Activated naive CD8-positive, alpha-beta T cell treated with anti-CD3 and anti-CD28 coated beads, Interleukin-2, amount 50 U/mL, for 24 hours (primary cell): ENCODE measurements at regions not wholly inside any gene's neighbourhood (a gene's known extent, or its start where the extent isn't known, plus 50 kb on each side); places are given as distances from the start of the nearest gene placed in this dataset.

Experiments
- ATAC-seq: fragments of 150-1000 bp; cut with Tn5 transposase; one replicate; pipeline ENCODE4 v1.10.0; 2021
- DNase-seq: peaks from one replicate; pipeline ENCODE4 v3.0.0; 2021
- H3K27ac Mint-ChIP-seq: one replicate; pipeline ENCODE4 v1.8.0; 2021; ENCODE audit warnings: mild to moderate bottlenecking, mixed read lengths
- H3K27me3 Mint-ChIP-seq: one replicate; pipeline ENCODE4 v1.8.0; 2021; ENCODE audit warnings: mixed read lengths
- H3K36me3 Mint-ChIP-seq: one replicate; pipeline ENCODE4 v1.8.0; 2021; ENCODE audit warnings: low read depth, mixed read lengths
- H3K4me1 Mint-ChIP-seq: one replicate; pipeline ENCODE4 v1.8.0; 2021; ENCODE audit warnings: mixed read lengths
- H3K4me3 Mint-ChIP-seq: one replicate; pipeline ENCODE4 v1.8.0; 2021; ENCODE audit warnings: mild to moderate bottlenecking, moderate library complexity, mixed read lengths
- H3K9me3 Mint-ChIP-seq: one replicate; pipeline ENCODE4 v1.8.0; 2021; ENCODE audit warnings: mixed read lengths

DNA sequence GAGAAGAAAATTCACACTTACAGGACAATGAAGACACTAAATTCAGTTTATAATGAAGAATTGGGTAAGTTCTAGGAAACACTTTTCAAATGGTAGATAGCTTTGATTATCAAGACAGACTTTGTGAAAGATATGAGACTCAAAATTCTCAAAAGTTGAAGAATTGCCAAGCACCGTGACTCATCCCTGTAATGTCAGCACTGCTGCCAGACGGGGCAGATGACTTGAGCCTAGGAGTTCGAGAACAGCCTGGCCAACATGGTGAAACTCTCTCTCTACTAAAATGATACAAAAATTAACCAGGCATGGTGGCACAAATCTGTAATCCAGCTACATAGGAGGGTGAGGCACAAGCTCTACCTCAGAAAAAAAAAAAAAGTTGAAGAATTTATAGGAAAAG lies 1820.1 kb upstream of the LRRTM1 start:
- H3K36me3 Mint-ChIP-seq, result no peaks in the 10 kb centered on the region
- no peak for DNase-seq
- H3K9me3 Mint-ChIP-seq, result peaks cover 28% of the 10 kb centered on the region
- no peak for ATAC-seq
- no peaks in the 10 kb centered on the region for H3K4me1 Mint-ChIP-seq
- no peaks in the 10 kb centered on the region for H3K27me3 Mint-ChIP-seq
- no peak overlapping the region for H3K27ac Mint-ChIP-seq
- no peak overlapping the region for H3K4me3 Mint-ChIP-seq

- Mint-ChIP-seq H3K9me3 (peaks cover 9% of the 10 kb centered on the region), H3K27me3 (no peaks in the 10 kb centered on the region), H3K27ac (no peak overlapping the region), H3K4me1 (no peaks in the 10 kb centered on the region), H3K36me3 (no peaks in the 10 kb centered on the region), H3K4me3 (no peak overlapping the region)
- no peak for ATAC-seq
- DNase-seq, result no peak
These were observed 1816.1 kb upstream of the LRRTM1 start for GRCh38 chr2:82120654-82121053.

- H3K4me3 Mint-ChIP-seq, result no peak overlapping the region
- no peak for ATAC-seq
- H3K4me1 Mint-ChIP-seq, result no peaks in the 10 kb centered on the region
These were observed 1815.6 kb upstream of the LRRTM1 start for GRCh38 chr2:82120115-82120514.

DNA sequence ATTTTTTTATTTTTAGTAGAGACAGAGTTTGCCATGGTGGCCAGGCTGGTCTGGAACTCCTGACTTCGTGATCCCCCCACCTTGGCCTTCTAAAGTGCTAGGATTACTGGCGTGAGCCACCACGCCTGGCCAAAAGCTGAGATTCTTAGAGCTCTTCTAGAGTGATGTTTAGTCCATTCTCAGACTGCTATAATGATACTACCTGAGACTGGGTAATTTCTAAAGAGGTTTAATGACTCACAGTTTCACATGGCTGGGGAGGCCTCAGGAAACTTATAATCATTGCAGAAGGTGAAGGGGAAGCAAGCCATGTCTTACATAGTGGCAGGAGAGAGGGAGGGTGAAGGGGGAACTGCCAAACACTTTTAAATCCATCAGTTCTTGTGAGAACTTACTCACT lies 1804.9 kb upstream of the LRRTM1 start:
- Mint-ChIP-seq H3K4me1 (no peaks in the 10 kb centered on the region), H3K27me3 (no peaks in the 10 kb centered on the region), H3K4me3 (no peak overlapping the region), H3K27ac (no peak overlapping the region), H3K36me3 (no peaks in the 10 kb centered on the region), H3K9me3 (peaks cover 21% of the 10 kb centered on the region)
- ATAC-seq, result no peak
- no peak for DNase-seq

More at GRCh38 chr2:82120115-82120514, 1815.6 kb upstream of the LRRTM1 start:
- H3K27me3 Mint-ChIP-seq, result no peaks in the 10 kb centered on the region
- no peaks in the 10 kb centered on the region for H3K36me3 Mint-ChIP-seq
- no peak overlapping the region for H3K27ac Mint-ChIP-seq
- no peak for DNase-seq
- H3K9me3 Mint-ChIP-seq, result peaks cover 10% of the 10 kb centered on the region

- Mint-ChIP-seq H3K36me3 (no peaks in the 10 kb centered on the region), H3K4me1 (no peaks in the 10 kb centered on the region), H3K27me3 (no peaks in the 10 kb centered on the region), H3K27ac (no peak overlapping the region), H3K4me3 (no peak overlapping the region), H3K9me3 (no peaks in the 10 kb centered on the region)
- ATAC-seq (no peak), DNase-seq (no peak)
These were observed 1794.1 kb upstream of the LRRTM1 start for GRCh38 chr2:82098617-82099016.

- no peaks in the 10 kb centered on the region for H3K27me3 Mint-ChIP-seq
- no peak for DNase-seq
- H3K4me1 Mint-ChIP-seq, result no peaks in the 10 kb centered on the region
- no peaks in the 10 kb centered on the region for H3K36me3 Mint-ChIP-seq
- no peak for ATAC-seq
- peaks cover 27% of the 10 kb centered on the region for H3K9me3 Mint-ChIP-seq
- no peak overlapping the region for H3K27ac Mint-ChIP-seq
- no peak overlapping the region for H3K4me3 Mint-ChIP-seq
These were observed 1785.0 kb upstream of the LRRTM1 start for GRCh38 chr2:82089518-82089917.

DNA sequence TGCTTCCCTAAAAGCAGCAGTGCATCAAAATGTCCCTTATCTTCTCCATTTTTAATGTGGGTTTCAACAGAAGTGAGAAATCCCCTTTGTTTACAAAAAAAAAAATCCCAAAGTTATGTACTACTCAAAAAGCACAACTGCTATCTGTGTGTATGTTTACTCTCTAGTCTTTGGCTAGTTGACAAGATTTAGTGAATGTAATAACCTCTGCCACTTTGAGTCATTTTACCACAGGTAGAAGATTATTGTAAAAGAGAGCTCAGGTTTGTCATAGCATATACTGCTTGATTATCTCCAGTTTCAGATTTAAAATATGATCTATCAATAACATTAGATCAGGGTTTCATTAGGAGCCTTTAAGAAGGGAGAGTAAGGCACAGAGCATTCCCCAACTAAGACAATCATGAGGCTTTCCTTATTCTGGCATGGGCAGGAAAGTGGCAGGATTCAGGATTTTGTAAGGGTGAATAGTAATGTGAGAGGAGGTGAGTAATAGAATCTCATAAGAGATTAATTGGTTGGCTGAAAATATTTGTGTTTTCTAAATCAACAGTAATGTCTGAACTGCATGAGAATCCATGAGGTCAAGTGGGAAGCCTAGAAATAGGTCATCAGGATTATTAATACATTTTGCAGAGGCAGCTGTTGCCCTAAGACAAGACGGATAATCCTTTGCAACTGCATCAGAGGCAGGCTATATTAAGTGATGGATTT lies 1780.3 kb upstream of the LRRTM1 start:
- Mint-ChIP-seq H3K9me3 (peaks cover 22% of the 10 kb centered on the region), H3K36me3 (no peaks in the 10 kb centered on the region), H3K27me3 (no peaks in the 10 kb centered on the region), H3K4me1 (no peaks in the 10 kb centered on the region), H3K4me3 (no peak overlapping the region), H3K27ac (no peak overlapping the region)
- ATAC-seq (no peak), DNase-seq (no peak)

GRCh38 chr2:82075875-82076274 lies 1771.3 kb upstream of the LRRTM1 start:
- H3K4me3 Mint-ChIP-seq, result no peak overlapping the region
- peaks cover 9% of the 10 kb centered on the region for H3K9me3 Mint-ChIP-seq
- ATAC-seq (no peak), DNase-seq (no peak)
- no peaks in the 10 kb centered on the region for H3K4me1 Mint-ChIP-seq
- H3K27me3 Mint-ChIP-seq, result no peaks in the 10 kb centered on the region
- H3K36me3 Mint-ChIP-seq, result no peaks in the 10 kb centered on the region
- H3K27ac Mint-ChIP-seq, result no peak overlapping the region

DNA sequence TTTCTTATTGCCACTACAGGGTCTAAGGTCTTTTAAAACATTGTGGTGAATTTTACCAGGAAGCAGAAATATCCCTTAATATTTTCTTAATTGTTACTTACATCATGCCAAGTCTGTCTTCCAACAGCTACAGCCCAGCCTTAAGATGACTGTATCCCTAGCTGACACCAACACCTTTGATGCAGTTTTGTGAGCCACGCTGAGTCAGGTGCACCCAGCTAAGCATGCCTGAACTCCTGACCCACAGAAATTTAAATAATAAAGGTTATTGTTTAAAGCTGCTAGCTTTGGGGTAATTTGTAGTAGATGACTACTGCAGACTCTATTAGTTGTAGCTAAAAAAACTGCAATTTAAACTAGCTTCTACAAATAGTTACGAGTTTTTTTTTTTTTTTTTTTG lies 1757.9 kb upstream of the LRRTM1 start:
- no peaks in the 10 kb centered on the region for H3K27me3 Mint-ChIP-seq
- no peak overlapping the region for H3K4me3 Mint-ChIP-seq
- H3K27ac Mint-ChIP-seq, result no peak overlapping the region
- no peak for DNase-seq
- H3K9me3 Mint-ChIP-seq, result peaks cover 4% of the 10 kb centered on the region
- ATAC-seq, result no peak
- H3K4me1 Mint-ChIP-seq, result no peaks in the 10 kb centered on the region
- no peaks in the 10 kb centered on the region for H3K36me3 Mint-ChIP-seq

- no peaks in the 10 kb centered on the region for H3K36me3 Mint-ChIP-seq
- peaks cover 3% of the 10 kb centered on the region for H3K9me3 Mint-ChIP-seq
- no peaks in the 10 kb centered on the region for H3K27me3 Mint-ChIP-seq
- DNase-seq (no peak), ATAC-seq (no peak)
- no peak overlapping the region for H3K27ac Mint-ChIP-seq
- H3K4me3 Mint-ChIP-seq, result no peak overlapping the region
- no peaks in the 10 kb centered on the region for H3K4me1 Mint-ChIP-seq
These were observed 1751.3 kb upstream of the LRRTM1 start for GRCh38 chr2:82055846-82056245.

GRCh38 chr2:82043867-82044266 lies 1739.3 kb upstream of the LRRTM1 start:
- Mint-ChIP-seq H3K4me1 (no peaks in the 10 kb centered on the region), H3K27me3 (no peaks in the 10 kb centered on the region), H3K4me3 (no peak overlapping the region), H3K27ac (no peak overlapping the region), H3K36me3 (no peaks in the 10 kb centered on the region), H3K9me3 (peaks cover 21% of the 10 kb centered on the region)
- ATAC-seq (no peak), DNase-seq (no peak)

DNA sequence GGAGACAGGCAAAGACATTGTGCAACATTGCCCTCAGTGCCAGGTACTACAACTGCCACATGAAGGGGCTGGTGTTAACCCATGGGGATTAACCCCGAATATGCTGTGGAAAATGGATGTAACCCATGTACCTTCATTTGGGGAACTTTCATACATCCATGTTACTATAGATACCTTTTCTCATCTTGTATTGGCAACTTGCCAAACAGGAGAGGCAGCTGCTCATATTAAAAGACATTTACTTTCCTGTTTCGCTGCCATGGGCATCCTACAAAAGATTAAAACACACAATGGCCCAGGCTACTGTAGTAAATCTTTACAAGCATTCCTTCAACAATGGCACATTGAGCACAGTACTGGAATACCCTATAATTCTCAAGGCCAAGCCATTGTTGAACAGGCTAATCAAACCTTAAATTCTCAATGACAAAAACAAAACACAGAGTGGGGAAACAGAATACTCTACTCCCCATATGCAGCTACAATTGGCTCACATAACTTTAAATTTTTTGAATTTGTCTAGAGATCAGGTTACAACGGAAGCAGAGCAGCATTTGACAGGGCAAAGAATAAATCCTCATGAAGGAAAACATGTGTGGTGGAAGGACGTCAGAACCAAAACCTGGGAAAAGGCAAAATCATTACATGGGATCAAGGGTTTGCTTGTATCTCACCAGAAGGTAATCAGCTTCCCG lies 1723.5 kb upstream of the LRRTM1 start:
- H3K4me3 Mint-ChIP-seq, result no peak overlapping the region
- ATAC-seq (no peak), DNase-seq (no peak)
- H3K4me1 Mint-ChIP-seq, result no peaks in the 10 kb centered on the region
- H3K9me3 Mint-ChIP-seq, result peaks cover 8% of the 10 kb centered on the region
- H3K36me3 Mint-ChIP-seq, result no peaks in the 10 kb centered on the region
- H3K27ac Mint-ChIP-seq, result no peak overlapping the region
- no peaks in the 10 kb centered on the region for H3K27me3 Mint-ChIP-seq

DNA sequence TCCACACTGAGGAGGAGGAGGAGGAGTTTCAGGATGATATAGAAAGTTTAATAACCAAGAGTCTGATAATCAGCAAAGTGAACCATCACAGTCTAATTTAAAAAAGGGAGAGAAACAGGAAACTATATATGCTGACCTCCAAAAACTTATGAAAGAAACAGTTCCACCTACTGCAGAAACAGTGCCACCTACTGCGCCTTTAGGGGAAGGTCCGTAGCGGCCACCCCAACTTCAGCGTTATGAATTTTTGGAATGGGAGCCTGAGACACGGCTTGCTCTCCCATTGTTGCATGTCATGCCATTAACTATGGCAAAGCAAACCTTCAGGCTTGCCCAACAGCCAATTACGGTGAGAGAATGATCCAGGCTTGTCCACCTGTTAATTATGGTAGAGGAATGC lies 1719.2 kb upstream of the LRRTM1 start:
- ATAC-seq (no peak), DNase-seq (no peak)
- H3K36me3 Mint-ChIP-seq, result no peaks in the 10 kb centered on the region

DNA sequence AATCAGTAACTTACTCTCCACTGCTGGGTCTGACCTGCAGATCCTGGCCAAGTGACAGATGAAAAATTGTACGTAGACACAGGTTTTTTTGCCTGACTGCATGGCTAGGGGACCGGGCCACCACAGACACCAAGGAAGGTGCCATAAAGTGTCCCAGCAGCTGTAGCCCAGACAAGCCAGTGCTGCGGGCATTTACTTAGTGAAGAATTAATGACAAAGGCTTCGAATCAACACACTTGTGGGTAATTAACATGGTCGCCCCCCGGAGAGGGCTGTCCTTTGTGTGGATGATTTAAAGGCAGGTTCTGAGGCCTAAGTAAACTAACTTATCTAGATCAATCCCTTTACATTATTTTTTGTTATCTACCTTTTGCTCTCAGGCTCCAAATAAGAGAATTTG lies 1709.1 kb upstream of the LRRTM1 start:
- ATAC-seq (no peak), DNase-seq (no peak)
- Mint-ChIP-seq H3K27ac (no peak overlapping the region), H3K27me3 (no peaks in the 10 kb centered on the region), H3K4me3 (no peak overlapping the region), H3K36me3 (no peaks in the 10 kb centered on the region), H3K9me3 (peaks cover 9% of the 10 kb centered on the region), H3K4me1 (no peaks in the 10 kb centered on the region)

More for the DNA sequence above, 1719.2 kb upstream of the LRRTM1 start:
- no peaks in the 10 kb centered on the region for H3K27me3 Mint-ChIP-seq
- no peaks in the 10 kb centered on the region for H3K4me1 Mint-ChIP-seq
- H3K9me3 Mint-ChIP-seq, result no peaks in the 10 kb centered on the region
- no peak overlapping the region for H3K27ac Mint-ChIP-seq
- H3K4me3 Mint-ChIP-seq, result no peak overlapping the region

DNA sequence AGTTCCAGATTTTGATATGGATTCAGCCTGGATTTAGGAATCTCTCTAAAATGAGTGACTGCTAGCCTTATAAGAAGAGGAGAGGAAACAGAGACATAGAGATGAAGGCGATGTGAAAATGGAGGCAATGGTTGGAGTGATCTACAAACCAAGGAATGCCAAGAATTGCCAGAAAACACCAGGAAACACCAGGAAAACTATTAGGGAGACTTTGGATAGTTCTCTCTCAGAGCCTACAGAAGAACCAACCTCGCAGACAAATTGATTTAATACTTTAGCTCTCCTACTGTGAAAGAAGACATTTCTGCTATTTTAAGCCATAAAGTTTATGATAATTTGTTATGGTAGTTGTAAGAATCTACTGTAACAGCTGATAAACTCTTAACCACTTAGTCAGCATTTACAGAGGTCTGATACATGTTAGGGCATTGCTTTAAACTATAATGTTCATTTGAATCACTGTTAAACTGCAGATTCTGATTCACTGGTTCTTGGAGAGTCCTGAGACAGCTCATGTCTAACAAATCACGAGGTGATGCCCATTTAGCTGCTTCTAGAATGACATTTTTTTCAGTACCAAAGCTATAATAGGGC lies 1702.6 kb upstream of the LRRTM1 start:
- Mint-ChIP-seq H3K36me3 (no peaks in the 10 kb centered on the region), H3K4me1 (no peaks in the 10 kb centered on the region), H3K4me3 (no peak overlapping the region), H3K27ac (no peak overlapping the region), H3K27me3 (no peaks in the 10 kb centered on the region), H3K9me3 (peaks cover 7% of the 10 kb centered on the region)
- ATAC-seq, result no peak
- DNase-seq, result no peak
